ENCODE measurements at regions not wholly inside any gene's neighbourhood (a gene's known extent, or its start where the extent isn't known, plus 50 kb on each side); places are given as distances from the start of the nearest gene placed in this dataset.

DNA sequence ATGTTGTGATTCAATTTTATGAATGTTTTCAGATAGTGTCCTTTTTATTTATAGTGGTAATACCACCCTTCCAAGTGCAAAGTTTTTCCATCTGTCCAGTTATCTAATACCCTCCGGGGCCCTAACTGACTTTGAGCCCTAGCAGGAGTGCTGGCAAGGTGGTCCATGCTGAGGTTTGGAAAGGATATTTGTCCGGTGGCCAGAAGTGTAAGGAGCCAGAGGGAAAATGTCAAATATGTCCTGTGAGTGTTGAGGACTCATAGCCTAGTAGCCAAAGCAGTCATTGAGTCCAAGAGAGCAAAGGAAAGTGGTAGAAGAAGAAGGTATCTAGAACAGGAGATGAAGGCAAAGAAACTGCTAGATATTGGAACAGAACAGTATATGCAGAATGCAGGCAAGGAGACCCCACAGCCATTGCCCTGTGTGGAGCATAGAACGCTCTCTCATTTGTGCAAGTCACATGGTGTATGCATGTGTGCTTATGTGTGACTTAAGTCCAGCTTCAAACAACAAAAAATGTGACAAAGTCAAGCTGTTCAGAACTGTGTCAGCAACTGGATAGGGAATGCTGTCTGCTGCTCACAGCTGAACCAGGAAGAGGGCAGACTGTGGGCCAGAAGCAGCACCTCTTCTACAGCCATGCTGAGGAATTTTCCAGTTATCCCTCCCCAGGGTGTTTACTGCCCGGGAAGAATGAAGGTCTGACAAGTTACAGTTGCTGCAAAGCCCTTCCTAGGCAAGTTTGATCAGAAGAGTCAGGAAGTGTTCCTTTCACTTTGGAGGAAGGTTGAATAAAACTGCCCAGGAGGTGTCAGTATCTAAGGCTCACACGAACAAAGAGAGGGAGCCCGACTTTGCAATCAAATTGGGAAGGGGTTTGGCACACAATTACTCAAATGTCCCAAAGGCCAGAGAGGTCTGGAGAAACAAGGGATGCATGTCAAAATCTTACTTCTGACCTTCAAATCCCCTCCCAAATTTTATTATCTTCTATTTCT is 463.3 kb upstream of the DMAC1 start:
- DNase-seq (ENCODE audit: low read depth) = no peak

DNA sequence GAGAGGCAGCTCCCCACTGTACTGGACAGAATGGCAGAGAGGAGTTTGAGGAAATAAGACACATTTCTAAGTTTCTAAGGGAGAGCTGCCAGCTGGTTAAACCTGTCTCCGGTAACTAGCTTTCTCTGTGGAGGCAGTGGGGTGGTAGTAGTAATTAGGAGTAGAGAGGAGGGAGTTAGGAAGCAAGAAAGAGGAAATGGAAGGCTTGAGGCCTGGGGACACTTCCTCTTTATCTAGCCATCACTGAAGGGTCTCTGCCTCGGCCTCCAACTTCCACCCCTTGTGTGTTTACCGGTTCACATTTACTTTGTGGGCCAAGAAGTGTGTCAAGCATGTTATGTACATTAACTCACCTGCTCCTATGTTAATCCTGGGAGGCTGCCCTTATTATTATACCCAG is 462.2 kb upstream of the DMAC1 start:
- no peak for DNase-seq (ENCODE audit: low read depth)

- DNase-seq (ENCODE audit: low read depth) = no peak
Observed at GRCh38 chr9:8259028-8259427, 459.4 kb upstream of the DMAC1 start.

DNA sequence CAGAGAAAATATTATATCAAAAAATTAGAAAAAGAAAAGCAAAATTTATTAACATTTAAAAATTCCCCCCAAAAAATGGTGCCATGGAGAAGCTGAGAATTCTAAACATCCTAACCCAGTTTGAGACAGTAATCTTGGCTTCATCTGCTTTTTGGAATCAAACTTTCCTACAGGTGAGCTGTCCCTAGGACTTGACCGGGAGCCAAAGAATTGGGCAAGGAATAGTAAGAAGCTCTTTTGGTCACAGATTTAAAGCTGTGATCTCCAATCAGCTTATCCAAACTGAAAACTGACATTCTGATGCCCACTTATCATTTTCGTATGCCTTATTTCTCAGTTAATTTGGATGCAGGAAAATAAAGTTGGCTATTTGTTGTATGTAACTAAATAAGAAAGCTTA is 457.3 kb upstream of the DMAC1 start:
- no peak for DNase-seq (ENCODE audit: low read depth)

GRCh38 chr9:8255850-8256249 is 456.3 kb upstream of the DMAC1 start:
- DNase-seq (ENCODE audit: low read depth) = no peak

GRCh38 chr9:8254541-8254940 is 455.0 kb upstream of the DMAC1 start:
- DNase-seq (ENCODE audit: low read depth) = no peak

DNA sequence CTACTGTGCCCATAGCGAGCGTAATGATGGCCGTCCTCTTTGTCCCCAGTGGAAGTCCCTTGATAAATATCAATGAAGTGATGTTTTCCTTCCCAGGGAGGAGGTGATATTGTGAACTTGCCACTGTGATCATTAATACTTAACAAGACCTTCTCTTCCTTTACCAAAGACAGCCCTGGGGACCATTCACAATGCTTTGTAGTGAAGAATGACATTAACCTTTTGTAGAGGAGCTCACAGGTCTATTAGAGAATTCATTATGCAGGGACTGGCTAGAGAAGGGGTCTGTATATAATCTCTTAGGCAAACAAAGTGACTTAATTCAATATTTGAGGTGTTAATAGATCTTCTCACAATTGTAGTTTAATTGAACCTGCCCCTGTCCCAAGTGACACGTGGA is 452.9 kb upstream of the DMAC1 start:
- no peak for DNase-seq (ENCODE audit: low read depth)

- no peak for DNase-seq (ENCODE audit: low read depth)
Observed at GRCh38 chr9:8251566-8251965, 452.0 kb upstream of the DMAC1 start.

- DNase-seq (ENCODE audit: low read depth) = no peak
Observed at GRCh38 chr9:8244505-8245092, 445.0 kb upstream of the DMAC1 start.

GRCh38 chr9:8241201-8241600 is 441.6 kb upstream of the DMAC1 start:
- no peak for DNase-seq (ENCODE audit: low read depth)

GRCh38 chr9:8237096-8237495 is 437.5 kb upstream of the DMAC1 start:
- no peak for DNase-seq (ENCODE audit: low read depth)

GRCh38 chr9:8235489-8235888 is 435.9 kb upstream of the DMAC1 start:
- no peak for DNase-seq (ENCODE audit: low read depth)

DNA sequence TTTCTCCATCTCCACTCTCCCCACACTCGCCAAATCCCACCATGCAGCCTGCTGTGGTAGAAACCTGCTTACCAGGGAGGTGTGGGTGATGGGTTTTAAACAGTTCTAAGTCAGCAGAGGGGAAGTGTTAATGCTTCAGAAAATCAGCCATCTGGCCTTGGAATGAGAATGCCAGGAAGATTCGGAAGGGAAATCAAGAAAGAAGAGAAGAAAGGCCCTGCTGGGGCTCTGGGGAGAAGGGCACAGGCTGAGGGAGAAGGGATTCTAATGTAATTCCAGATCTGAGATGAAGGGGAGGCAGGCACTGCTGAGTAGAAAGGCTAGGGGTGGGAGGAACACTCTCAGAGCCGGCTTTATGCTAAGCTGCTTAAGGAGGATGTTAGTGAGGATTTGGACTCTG is 434.7 kb upstream of the DMAC1 start:
- no peak for DNase-seq (ENCODE audit: low read depth)

- no peak for DNase-seq (ENCODE audit: low read depth)
Observed at GRCh38 chr9:8232726-8233125, 433.1 kb upstream of the DMAC1 start.

DNA sequence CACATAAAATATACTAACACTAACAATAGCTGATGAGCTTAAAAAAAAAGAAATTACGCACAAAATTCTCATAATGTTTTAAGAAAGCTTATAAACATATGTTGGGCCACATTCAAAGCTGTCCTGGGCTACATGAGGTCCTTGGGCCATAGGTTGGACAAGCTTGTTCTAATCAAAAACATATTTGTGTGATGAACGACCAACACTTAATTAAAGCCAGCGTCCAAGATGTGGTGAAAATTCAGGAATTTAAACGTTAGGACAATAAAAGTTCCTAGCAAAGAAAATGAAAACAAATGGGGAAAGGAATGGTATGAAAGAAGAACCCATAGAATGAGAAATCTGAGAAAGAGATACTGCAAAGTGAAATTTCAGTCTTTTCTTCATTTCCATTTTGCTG is 429.6 kb upstream of the DMAC1 start:
- DNase-seq (ENCODE audit: low read depth) = no peak

- DNase-seq (ENCODE audit: low read depth) = no peak
Observed at GRCh38 chr9:8224381-8224801, 424.8 kb upstream of the DMAC1 start.

DNA sequence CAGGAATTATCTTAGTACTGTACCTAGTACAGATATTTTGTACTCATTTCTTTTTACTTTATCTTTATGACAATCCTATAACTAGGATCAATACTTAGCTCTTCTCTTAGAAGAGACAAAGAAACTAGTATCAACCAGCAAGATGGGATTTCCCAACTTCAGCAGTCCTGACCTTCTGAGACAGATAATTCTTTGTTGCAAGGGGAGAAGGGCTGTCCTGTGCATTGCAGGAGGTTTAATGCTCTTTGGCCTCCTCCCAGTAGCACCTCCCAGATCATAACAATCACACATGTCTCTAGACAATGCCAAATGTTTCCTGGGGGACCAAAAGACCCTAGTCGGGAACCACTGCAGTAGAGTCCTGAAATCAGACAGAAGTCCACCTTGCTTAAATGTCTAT is 424.3 kb upstream of the DMAC1 start:
- DNase-seq (ENCODE audit: low read depth) = no peak

DNA sequence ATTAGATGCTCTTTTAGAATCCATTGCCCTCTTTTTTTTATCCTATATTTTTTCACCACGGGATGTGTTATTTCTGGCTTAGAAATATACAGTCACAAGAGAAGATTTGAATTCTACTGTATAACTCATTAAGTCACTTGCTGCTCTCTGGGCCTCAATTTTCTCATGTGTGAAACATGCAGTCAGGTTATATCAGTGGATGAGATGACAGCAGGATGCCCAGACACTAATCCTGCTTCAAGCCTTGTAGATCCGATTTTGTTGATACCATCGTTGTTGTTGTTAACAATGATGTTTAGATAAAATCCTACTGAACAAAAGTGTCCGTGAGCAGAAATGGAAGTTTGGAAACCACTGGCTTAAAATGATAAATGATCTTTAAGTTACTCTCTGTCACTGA is 421.9 kb upstream of the DMAC1 start:
- no peak for DNase-seq (ENCODE audit: low read depth)

DNA sequence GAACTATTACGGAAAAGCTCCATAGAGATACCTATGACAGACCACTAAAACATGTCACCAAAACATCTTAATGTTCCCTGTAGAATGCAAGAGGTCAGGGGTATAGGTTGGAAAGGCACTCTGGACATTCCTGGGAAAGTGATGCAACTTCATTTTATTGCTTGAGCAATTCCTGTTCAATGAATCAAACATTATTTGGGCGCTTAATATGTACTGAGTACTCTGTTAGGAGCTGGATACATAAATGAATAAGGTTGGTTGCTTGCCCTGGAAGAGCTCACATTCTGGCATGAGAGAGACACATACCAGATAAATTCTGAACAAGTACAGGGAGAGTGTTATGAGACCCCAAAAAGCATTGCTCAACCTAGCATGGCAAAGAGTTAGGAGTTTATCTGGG is 408.9 kb upstream of the DMAC1 start:
- no peak for DNase-seq (ENCODE audit: low read depth)

DNA sequence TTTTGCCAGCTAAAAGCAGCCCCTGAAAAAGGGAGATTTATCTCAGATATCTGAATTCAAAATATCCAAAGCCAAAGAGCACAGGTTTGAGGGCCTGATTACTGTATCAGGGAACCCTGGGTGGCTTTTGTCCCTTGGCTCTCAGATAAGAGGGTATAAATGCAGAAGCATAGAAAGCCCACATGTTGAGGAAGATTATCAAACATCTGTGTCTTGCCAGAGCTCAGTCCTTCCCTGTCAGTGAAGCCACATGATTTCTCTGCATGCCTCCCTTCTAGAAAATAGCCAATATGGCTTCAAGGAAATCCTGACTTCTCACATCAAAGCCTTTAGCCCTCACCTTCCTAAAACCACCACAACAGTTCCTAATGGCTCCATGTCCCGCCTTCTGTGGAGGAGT is 408.0 kb upstream of the DMAC1 start:
- no peak for DNase-seq (ENCODE audit: low read depth)

DNA sequence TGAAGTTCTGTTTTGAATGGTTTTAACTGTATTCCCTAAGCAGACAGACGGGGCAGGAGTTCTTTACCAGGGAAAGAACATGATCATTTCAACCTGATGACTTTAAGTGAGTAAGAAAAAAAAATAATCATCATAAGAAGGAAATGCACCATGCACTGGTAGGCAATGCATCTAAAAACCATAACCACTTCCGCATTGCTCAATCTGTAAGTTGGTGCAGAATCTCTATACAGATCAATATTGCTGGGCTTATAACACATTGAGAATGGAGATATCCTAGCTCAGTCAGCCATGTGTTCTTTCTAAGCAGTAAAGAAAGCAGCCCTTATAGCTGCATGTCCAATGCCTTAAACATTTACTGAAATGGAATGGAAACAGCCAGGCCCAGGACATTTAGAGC is 407.1 kb upstream of the DMAC1 start:
- no peak for DNase-seq (ENCODE audit: low read depth)

- no peak for DNase-seq (ENCODE audit: low read depth)
Observed at GRCh38 chr9:8205576-8205975, 406.0 kb upstream of the DMAC1 start.

GRCh38 chr9:8189881-8190280 is 390.3 kb upstream of the DMAC1 start:
- no peak for DNase-seq (ENCODE audit: low read depth)
